ENCODE measurements at regions not wholly inside any gene's neighbourhood (a gene's known extent, or its start where the extent isn't known, plus 50 kb on each side); places are given as distances from the start of the nearest gene placed in this dataset.

DNA sequence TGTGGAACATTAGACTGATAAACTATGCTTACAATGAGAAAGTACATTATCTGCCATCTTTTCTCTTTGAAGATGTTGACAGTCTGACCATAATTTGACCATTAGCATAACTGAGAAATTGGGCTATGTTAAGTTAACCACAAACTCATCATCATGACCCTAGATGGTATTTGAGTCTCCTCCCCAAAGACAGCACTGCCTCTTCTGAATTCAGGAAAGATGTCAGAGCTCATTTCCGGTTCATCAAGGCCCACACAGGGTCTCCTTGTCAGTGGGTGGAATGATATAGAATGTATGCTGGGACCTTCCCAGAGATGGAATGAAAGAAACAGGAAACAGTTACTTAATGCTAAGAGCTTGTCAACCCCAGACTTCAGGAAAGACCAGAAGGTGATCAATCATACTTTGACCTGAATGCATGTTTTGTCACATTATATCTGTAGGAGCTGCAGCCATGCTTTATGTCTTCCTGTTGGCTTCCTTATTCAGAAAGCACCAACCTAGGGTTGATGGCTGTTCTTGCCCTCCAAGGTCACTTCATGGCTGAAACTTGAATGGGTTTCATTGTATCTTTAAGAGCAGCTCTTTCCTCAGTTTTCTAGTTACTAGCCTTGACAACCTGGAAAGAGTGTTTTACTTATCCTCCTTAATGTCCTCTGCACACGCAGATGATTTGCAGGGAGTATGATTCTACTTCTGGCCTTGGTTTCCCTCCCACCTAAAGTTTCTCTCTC, 99.1 kb upstream of the NEUROD1 start:
- H3K27ac Mint-ChIP-seq = no peak overlapping the region
- H3K4me3 Mint-ChIP-seq = no peak overlapping the region

GRCh38 chr2:181780047-181780651, 99.8 kb upstream of the NEUROD1 start:
- Mint-ChIP-seq H3K4me1 (peaks cover under 1% of the 10 kb centered on the region), H3K27ac (no peak overlapping the region), H3K36me3 (ENCODE audit: low read depth) (no peaks in the 10 kb centered on the region), H3K4me3 (no peak overlapping the region), H3K27me3 (peaks cover 2% of the 10 kb centered on the region), H3K9me3 (no peaks in the 10 kb centered on the region)
- ATAC-seq (ENCODE audit: low read depth) (no peak), DNase-seq (no peak)
- TF ChIP-seq, protein P1, sequence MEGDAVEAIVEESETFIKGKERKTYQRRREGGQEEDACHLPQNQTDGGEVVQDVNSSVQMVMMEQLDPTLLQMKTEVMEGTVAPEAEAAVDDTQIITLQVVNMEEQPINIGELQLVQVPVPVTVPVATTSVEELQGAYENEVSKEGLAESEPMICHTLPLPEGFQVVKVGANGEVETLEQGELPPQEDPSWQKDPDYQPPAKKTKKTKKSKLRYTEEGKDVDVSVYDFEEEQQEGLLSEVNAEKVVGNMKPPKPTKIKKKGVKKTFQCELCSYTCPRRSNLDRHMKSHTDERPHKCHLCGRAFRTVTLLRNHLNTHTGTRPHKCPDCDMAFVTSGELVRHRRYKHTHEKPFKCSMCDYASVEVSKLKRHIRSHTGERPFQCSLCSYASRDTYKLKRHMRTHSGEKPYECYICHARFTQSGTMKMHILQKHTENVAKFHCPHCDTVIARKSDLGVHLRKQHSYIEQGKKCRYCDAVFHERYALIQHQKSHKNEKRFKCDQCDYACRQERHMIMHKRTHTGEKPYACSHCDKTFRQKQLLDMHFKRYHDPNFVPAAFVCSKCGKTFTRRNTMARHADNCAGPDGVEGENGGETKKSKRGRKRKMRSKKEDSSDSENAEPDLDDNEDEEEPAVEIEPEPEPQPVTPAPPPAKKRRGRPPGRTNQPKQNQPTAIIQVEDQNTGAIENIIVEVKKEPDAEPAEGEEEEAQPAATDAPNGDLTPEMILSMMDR (IDR thresholded peaks at IDR 0.05) = no peak
- POLR2A ChIA-PET = no interaction called here
- CTCF ChIA-PET = no interaction called here
- intact Hi-C loops (cut with micrococcal nuclease) = no loop called here

More for the DNA sequence above, 99.1 kb upstream of the NEUROD1 start:
- Mint-ChIP-seq H3K4me1 (peaks cover 7% of the 10 kb centered on the region), H3K27me3 (peaks cover 2% of the 10 kb centered on the region), H3K9me3 (no peaks in the 10 kb centered on the region), H3K36me3 (ENCODE audit: low read depth) (no peaks in the 10 kb centered on the region)
- ChIA-PET CTCF (no interaction called here), POLR2A (no interaction called here)
- DNase-seq (no peak), ATAC-seq (ENCODE audit: low read depth) (no peak)
- TF ChIP-seq, protein P1 (IDR thresholded peaks at IDR 0.05) = no peak
- intact Hi-C loops (cut with micrococcal nuclease) = no loop called here

DNA sequence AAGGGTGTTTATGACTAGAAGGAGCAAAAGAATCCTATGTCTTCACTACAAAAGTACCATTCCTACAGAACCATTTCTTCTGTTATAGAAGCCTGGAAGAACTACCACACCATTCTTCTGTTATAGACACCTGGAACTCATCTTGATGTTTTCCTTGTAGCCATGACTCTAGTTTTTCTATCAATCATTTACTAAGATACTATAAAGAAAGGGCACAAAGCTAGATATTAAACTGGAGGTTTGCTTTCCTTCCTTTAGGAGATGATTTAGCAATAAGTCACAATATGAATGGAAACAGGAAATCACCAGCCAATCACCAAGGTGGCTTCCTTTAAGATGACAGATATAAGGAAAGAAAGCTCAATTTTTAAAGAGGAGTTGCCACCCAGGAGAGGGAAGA, 100.3 kb upstream of the NEUROD1 start:
- DNase-seq (no peak), ATAC-seq (ENCODE audit: low read depth) (no peak)
- no peak overlapping the region for H3K4me3 Mint-ChIP-seq
- no peaks in the 10 kb centered on the region for H3K4me1 Mint-ChIP-seq
- H3K9me3 Mint-ChIP-seq = no peaks in the 10 kb centered on the region
- no peaks in the 10 kb centered on the region for H3K36me3 Mint-ChIP-seq (ENCODE audit: low read depth)
- ChIA-PET CTCF (no interaction called here), POLR2A (no interaction called here)
- TF ChIP-seq, protein P1 (IDR thresholded peaks at IDR 0.05) = no peak
- no peak overlapping the region for H3K27ac Mint-ChIP-seq
- intact Hi-C loops (cut with micrococcal nuclease) = no loop called here
- H3K27me3 Mint-ChIP-seq = peaks cover 2% of the 10 kb centered on the region

DNA sequence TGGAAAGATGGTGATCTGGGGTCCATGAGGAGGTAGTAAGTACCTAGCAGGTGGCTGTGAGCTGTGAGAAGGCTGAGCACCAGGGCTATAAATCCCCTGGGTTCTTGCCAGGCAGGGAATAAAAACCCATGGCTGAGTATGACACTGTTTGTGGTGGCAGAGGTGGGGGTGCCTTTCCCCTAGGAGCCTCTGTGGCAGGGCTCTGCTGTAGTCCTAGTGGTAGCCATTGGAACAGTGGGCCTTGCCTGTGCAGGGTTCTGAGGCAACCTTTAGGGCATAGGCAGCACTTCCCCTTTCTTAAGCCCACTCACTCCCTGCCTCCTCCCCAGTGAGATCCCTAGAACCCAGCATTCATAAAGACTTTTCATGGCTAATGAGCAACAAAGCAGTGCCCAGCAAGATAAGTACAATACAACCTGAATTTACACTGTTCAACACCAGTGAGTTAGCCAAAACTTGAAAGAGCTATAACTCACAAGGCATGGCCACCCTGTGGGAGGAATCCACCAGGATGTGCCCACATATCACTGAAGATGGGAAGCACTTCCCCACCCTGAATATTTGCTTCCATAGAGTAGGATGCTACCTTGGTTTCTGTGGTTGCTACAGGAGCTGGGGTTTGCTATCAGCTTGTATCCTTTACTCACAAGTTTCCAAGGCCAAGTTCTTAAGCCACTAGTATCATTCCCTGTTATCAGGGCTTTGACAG, 100.9 kb upstream of the NEUROD1 start:
- no peaks in the 10 kb centered on the region for H3K9me3 Mint-ChIP-seq
- intact Hi-C loops (cut with micrococcal nuclease) = no loop called here
- CTCF ChIA-PET = no interaction called here

DNA sequence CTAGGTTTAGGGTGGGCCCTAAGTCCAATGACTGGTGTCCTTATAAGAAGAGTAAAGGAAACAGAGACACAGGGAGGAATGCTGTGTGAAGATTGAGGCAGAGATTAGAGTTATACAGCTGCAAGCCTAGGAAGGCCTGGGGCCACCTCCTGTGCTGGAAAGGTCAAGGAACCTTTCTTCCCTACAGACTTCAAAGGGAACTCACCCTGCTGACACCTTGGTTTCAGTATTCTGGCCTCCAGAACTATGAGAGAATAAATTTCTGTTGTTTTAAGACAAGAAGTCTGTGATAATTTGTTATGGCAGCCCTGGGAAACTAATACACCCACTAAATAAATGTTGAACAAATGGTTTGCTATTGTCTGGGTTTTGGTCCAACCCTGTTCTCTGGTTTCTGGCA, 102.3 kb upstream of the NEUROD1 start:
- POLR2A ChIA-PET = no interaction called here
- Mint-ChIP-seq H3K27ac (no peak overlapping the region), H3K4me3 (no peak overlapping the region), H3K27me3 (peaks cover 4% of the 10 kb centered on the region), H3K9me3 (no peaks in the 10 kb centered on the region), H3K36me3 (ENCODE audit: low read depth) (no peaks in the 10 kb centered on the region), H3K4me1 (no peaks in the 10 kb centered on the region)
- intact Hi-C loops (cut with micrococcal nuclease) = no loop called here
- ATAC-seq (ENCODE audit: low read depth) (no peak), DNase-seq (no peak)
- TF ChIP-seq, protein P1 (IDR thresholded peaks at IDR 0.05) = no peak
- CTCF ChIA-PET = no interaction called here

More for the DNA sequence above, 100.9 kb upstream of the NEUROD1 start:
- no peak overlapping the region for H3K27ac Mint-ChIP-seq
- TF ChIP-seq, protein P1 (IDR thresholded peaks at IDR 0.05) = no peak
- H3K27me3 Mint-ChIP-seq = peaks cover 2% of the 10 kb centered on the region
- ATAC-seq (ENCODE audit: low read depth) (no peak), DNase-seq (no peak)
- no peaks in the 10 kb centered on the region for H3K4me1 Mint-ChIP-seq
- POLR2A ChIA-PET = no interaction called here
- no peaks in the 10 kb centered on the region for H3K36me3 Mint-ChIP-seq (ENCODE audit: low read depth)
- no peak overlapping the region for H3K4me3 Mint-ChIP-seq
